ENCODE measurements at regions not wholly inside any gene's neighbourhood (a gene's known extent, or its start where the extent isn't known, plus 50 kb on each side); places are given as distances from the start of the nearest gene placed in this dataset.

DNA sequence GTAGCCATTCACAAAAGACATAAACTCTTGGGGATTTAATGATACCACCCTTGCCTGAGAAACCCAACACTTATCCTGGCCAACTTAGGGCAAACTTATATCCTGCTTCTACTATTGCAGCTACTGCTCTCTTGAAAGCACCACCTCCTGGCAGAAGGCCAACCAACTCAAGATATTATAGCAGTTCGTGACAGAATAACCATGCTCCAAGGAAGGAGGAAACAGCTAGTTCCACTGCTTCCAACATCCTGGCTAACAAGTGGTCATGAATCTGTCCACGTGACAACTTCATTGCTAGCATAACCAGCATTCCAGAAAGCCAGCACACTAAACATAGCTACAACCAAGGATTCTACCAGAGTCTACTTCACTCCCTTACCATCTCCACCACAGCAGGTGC, 1037.5 kb downstream of the TBL1XR1 start:
- Histone ChIP-seq H3K36me3 (ENCODE audit: control insufficient read depth in 4 of 4, insufficient read depth in 4 of 4, low read length in 4 of 4) (no peaks in the 10 kb centered on the region), H3K4me1 (ENCODE audit: control insufficient read depth in 5 of 5, insufficient read depth in 5 of 5, low read length in 5 of 5) (no peaks in the 10 kb centered on the region), H3K9me3 (ENCODE audit: control insufficient read depth in 4 of 4, insufficient read depth in 3 of 4, low read length in 3 of 4) (peaks cover 0 to 5% (median 0%) of the 10 kb centered on the region in 4 donors), H3K4me3 (no peak overlapping the region), H3K9ac (ENCODE audit: insufficient read depth in 1 of 2, low read length in 2 of 2) (no peak overlapping the region), H3K27me3 (ENCODE audit: control insufficient read depth in 3 of 3, insufficient read depth in 3 of 3, low read length in 2 of 3) (no peaks in the 10 kb centered on the region), H3K27ac (ENCODE audit: low read depth in 1 of 2, low read length in 1 of 2) (no peak overlapping the region)
- DNase-seq, result peak in 1 of 3 donors; percentile 2
- TF ChIP-seq, protein P1, sequence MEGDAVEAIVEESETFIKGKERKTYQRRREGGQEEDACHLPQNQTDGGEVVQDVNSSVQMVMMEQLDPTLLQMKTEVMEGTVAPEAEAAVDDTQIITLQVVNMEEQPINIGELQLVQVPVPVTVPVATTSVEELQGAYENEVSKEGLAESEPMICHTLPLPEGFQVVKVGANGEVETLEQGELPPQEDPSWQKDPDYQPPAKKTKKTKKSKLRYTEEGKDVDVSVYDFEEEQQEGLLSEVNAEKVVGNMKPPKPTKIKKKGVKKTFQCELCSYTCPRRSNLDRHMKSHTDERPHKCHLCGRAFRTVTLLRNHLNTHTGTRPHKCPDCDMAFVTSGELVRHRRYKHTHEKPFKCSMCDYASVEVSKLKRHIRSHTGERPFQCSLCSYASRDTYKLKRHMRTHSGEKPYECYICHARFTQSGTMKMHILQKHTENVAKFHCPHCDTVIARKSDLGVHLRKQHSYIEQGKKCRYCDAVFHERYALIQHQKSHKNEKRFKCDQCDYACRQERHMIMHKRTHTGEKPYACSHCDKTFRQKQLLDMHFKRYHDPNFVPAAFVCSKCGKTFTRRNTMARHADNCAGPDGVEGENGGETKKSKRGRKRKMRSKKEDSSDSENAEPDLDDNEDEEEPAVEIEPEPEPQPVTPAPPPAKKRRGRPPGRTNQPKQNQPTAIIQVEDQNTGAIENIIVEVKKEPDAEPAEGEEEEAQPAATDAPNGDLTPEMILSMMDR (IDR thresholded peaks at IDR 0.05; ENCODE audit: control extremely low read depth, extremely low read depth), result no peak
- 51 to 64% methylated on average over 2 of the region's 2 CpGs for WGBS, 2 donors
- ATAC-seq (ENCODE audit: insufficient read depth, low FRiP score), result no peak

DNA sequence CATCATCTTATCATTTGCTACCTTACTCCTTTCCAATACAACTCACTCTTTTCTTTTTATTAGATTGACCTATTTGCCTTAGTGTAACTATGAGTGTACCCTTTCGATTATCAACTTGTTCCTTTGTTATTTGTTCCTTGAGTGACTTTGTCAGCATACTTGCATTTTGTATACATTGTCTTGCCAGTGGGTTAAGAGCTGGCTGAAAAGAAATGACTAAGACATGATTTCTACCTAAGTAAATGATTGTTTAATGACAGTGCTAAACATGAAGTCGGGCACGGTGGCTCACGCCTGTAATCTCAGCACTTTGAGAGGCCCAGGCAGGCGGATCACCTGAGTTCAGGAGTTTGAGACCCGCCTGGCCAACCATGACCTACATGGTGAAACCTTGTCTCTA, 1042.3 kb downstream of the TBL1XR1 start:
- Histone ChIP-seq H3K27ac (ENCODE audit: low read depth in 1 of 2, low read length in 1 of 2) (no peak overlapping the region), H3K9me3 (ENCODE audit: control insufficient read depth in 4 of 4, insufficient read depth in 3 of 4, low read length in 3 of 4) (peaks cover 0 to 3% (median 0%) of the 10 kb centered on the region in 4 donors), H3K36me3 (ENCODE audit: control insufficient read depth in 4 of 4, insufficient read depth in 4 of 4, low read length in 4 of 4) (no peaks in the 10 kb centered on the region), H3K27me3 (ENCODE audit: control insufficient read depth in 3 of 3, insufficient read depth in 3 of 3, low read length in 2 of 3) (no peaks in the 10 kb centered on the region), H3K9ac (ENCODE audit: insufficient read depth in 1 of 2, low read length in 2 of 2) (no peak overlapping the region), H3K4me1 (ENCODE audit: control insufficient read depth in 5 of 5, insufficient read depth in 5 of 5, low read length in 5 of 5) (no peaks in the 10 kb centered on the region), H3K4me3 (no peak overlapping the region)
- no peak for ATAC-seq (ENCODE audit: insufficient read depth, low FRiP score)
- TF ChIP-seq, protein P1 (IDR thresholded peaks at IDR 0.05; ENCODE audit: control extremely low read depth, extremely low read depth), result no peak
- DNase-seq, result no peak
- WGBS, 2 donors, result 81 to 88% methylated on average over 6 of the region's 6 CpGs

DNA sequence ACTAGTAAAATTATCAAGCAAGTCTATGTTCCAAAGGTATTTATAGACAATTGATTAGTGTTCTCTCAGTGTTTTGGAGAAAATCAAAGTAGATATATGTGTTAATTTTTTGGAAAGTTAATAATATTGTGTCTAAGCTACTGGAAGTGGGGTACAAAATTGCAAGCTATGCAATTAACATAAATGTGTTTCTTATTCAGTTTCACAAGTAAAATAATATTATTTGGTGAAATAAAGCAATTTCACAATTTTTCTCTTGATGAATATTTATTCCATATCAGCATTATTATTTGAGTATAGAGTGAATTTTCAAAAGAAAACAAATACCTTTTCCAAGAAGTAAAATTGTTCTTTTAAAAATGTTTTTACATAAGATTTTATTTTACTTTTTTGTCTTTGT, 1047.7 kb downstream of the TBL1XR1 start:
- TF ChIP-seq, protein P1 (IDR thresholded peaks at IDR 0.05; ENCODE audit: control extremely low read depth, extremely low read depth), result no peak

DNA sequence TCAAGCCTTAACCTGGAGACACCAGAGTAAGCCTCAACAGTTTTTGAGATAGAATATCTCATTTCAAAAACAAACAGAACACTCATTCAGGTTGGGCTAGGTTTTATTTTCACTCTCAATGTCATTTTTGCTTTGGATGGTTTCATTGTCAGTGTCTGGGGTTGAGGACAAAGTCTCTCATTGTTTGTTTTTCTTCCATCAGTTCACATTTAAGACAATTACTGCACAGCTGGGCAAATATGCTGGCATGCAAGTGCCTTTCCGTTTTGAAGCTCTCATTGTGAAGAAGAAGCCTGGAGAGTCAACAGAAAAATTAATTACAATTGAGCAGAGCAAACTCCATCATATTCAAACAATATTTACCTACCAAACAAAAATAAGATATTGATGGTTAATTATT, 1050.0 kb downstream of the TBL1XR1 start:
- Histone ChIP-seq H3K36me3 (ENCODE audit: control insufficient read depth in 4 of 4, insufficient read depth in 4 of 4, low read length in 4 of 4) (no peaks in the 10 kb centered on the region), H3K9ac (ENCODE audit: insufficient read depth in 1 of 2, low read length in 2 of 2) (no peak overlapping the region), H3K4me1 (ENCODE audit: control insufficient read depth in 5 of 5, insufficient read depth in 5 of 5, low read length in 5 of 5) (no peaks in the 10 kb centered on the region), H3K4me3 (no peak overlapping the region), H3K9me3 (ENCODE audit: control insufficient read depth in 4 of 4, insufficient read depth in 3 of 4, low read length in 3 of 4) (peaks cover 0 to 4% (median 0%) of the 10 kb centered on the region in 4 donors), H3K27me3 (ENCODE audit: control insufficient read depth in 3 of 3, insufficient read depth in 3 of 3, low read length in 2 of 3) (no peaks in the 10 kb centered on the region), H3K27ac (ENCODE audit: low read depth in 1 of 2, low read length in 1 of 2) (no peak overlapping the region)
- 61 to 63% methylated on average over 1 of the region's 1 CpG for WGBS, 2 donors
- no peak for ATAC-seq (ENCODE audit: insufficient read depth, low FRiP score)
- TF ChIP-seq, protein P1 (IDR thresholded peaks at IDR 0.05; ENCODE audit: control extremely low read depth, extremely low read depth), result no peak
- no peak for DNase-seq

More for the DNA sequence above, 1047.7 kb downstream of the TBL1XR1 start:
- no peak for ATAC-seq (ENCODE audit: insufficient read depth, low FRiP score)
- H3K4me1 ChIP-seq (ENCODE audit: control insufficient read depth in 5 of 5, insufficient read depth in 5 of 5, low read length in 5 of 5), result no peaks in the 10 kb centered on the region
- H3K27ac ChIP-seq (ENCODE audit: low read depth in 1 of 2, low read length in 1 of 2), result no peak overlapping the region
- no peak overlapping the region for H3K4me3 ChIP-seq
- H3K36me3 ChIP-seq (ENCODE audit: control insufficient read depth in 4 of 4, insufficient read depth in 4 of 4, low read length in 4 of 4), result no peaks in the 10 kb centered on the region
- DNase-seq, result no peak
- H3K27me3 ChIP-seq (ENCODE audit: control insufficient read depth in 3 of 3, insufficient read depth in 3 of 3, low read length in 2 of 3), result no peaks in the 10 kb centered on the region
- H3K9me3 ChIP-seq (ENCODE audit: control insufficient read depth in 4 of 4, insufficient read depth in 3 of 4, low read length in 3 of 4), result peaks cover 0 to 4% (median 0%) of the 10 kb centered on the region in 4 donors
- no peak overlapping the region for H3K9ac ChIP-seq (ENCODE audit: insufficient read depth in 1 of 2, low read length in 2 of 2)
